Prostate gland (tissue), 2 donors: ENCODE measurements at regions not wholly inside any gene's neighbourhood (a gene's known extent, or its start where the extent isn't known, plus 50 kb on each side); places are given as distances from the start of the nearest gene placed in this dataset.

Experiments used
- DNase-seq: peaks from one replicate; pipeline ENCODE4 v3.0.0-alpha.2; 2019; ENCODE audit warnings: low spot score
- H3K27ac ChIP-seq, 2 donors: fragments of 200-600 bp; sonication (generic); 2 replicates each; pipeline ENCODE4 v1.5.1; 2017 to 2019
- H3K27me3 ChIP-seq: fragments of 200-600 bp; sonication (generic); replicated peaks from 2 replicates; pipeline ENCODE4 v1.5.1; 2019; ENCODE audit not compliant: insufficient read depth
- H3K36me3 ChIP-seq, 2 donors: fragments of 200-600 bp; sonication (generic); 1 replicate in 1 of 2; 2 replicates in 1 of 2; pipeline versions ENCODE4 v1.5.1 to v1.8.1; 2017 to 2019
- H3K4me1 ChIP-seq: fragments of 200-600 bp; sonication (generic); replicated peaks from 2 replicates; pipeline ENCODE4 v1.5.1; 2019
- H3K4me3 ChIP-seq, 2 donors: fragments of 200-600 bp; sonication (generic); 2 replicates each; pipeline ENCODE4 v1.5.1; 2017 to 2019
- H3K9me3 ChIP-seq: fragments of 200-600 bp; sonication (generic); 2 replicates; pipeline ENCODE4 v1.5.1; 2017
- CTCF ChIP-seq, 4 experiments: fragments of 200-600 bp in 2 of 4; fragments of 450-650 bp in 2 of 4; sonication (generic) in 2 of 4; IDR thresholded peaks; 1 replicate in 3 of 4; 2 replicates in 1 of 4; pipeline ENCODE4 v1.5.1; 2016 to 2019; ENCODE audit warnings: antibody characterized with exemption in 4 of 4, mild to moderate bottlenecking in 2 of 4, moderate library complexity in 2 of 4
- POLR2A ChIP-seq: fragments of 450-650 bp; IDR thresholded peaks from one replicate; pipeline ENCODE4 v1.6.1; 2016; ENCODE audit warnings: antibody characterized with exemption, mild to moderate bottlenecking
- POLR2AphosphoS5 ChIP-seq: sonication (generic); formaldehyde crosslinking; IDR thresholded peaks from one replicate; pipeline ENCODE4 v1.6.1; 2017; ENCODE audit warnings: antibody characterized with exemption
- WGBS: methylation state at CpG from one replicate; pipeline ENCODE4 v1.1.5; 2018; 5-methylcytosine and 5-hydroxymethylcytosine counted together
- intact Hi-C: fragments of 100-400 bp; cut with DNase I; formaldehyde crosslinking; loops from one replicate; pipeline ENCODE4 v1.14.2; 2022

- WGBS, result 86% methylated on average over 7 of the region's 7 CpGs
- DNase-seq, result no peak
- no peaks in the 10 kb centered on the region for H3K9me3 ChIP-seq
- H3K4me1 ChIP-seq, result peaks cover 2% of the 10 kb centered on the region
- no peaks in the 10 kb centered on the region for H3K27me3 ChIP-seq
- intact Hi-C loops, result no loop called here
- peak overlapping the region in 1 of 2 donors; percentile 10 for H3K27ac ChIP-seq
- no peak overlapping the region for H3K4me3 ChIP-seq
- TF ChIP-seq CTCF (IDR thresholded peaks at IDR 0.05) (no peak), POLR2A (no peak), POLR2AphosphoS5 (no peak)
- no peaks in the 10 kb centered on the region for H3K36me3 ChIP-seq
Observed at GRCh38 chr5:74074111-74074510, 448.1 kb downstream of the ARHGEF28 start.

GRCh38 chr5:74073257-74073656, 447.3 kb downstream of the ARHGEF28 start:
- DNase-seq, result no peak

GRCh38 chr5:74072646-74073045, 446.6 kb downstream of the ARHGEF28 start:
- H3K27me3 ChIP-seq, result no peaks in the 10 kb centered on the region
- TF ChIP-seq POLR2A (no peak), POLR2AphosphoS5 (no peak), CTCF (IDR thresholded peaks at IDR 0.05) (no peak)
- no peak overlapping the region for H3K4me3 ChIP-seq
- H3K36me3 ChIP-seq, result no peaks in the 10 kb centered on the region
- H3K9me3 ChIP-seq, result no peaks in the 10 kb centered on the region
- intact Hi-C loops, result no loop called here
- 91% methylated on average over 1 of the region's 1 CpG for WGBS
- no peak overlapping the region for H3K27ac ChIP-seq
- DNase-seq, result no peak
- peaks cover 5% of the 10 kb centered on the region for H3K4me1 ChIP-seq

More at GRCh38 chr5:74073257-74073656, 447.3 kb downstream of the ARHGEF28 start:
- Histone ChIP-seq H3K9me3 (no peaks in the 10 kb centered on the region), H3K27me3 (no peaks in the 10 kb centered on the region), H3K36me3 (no peaks in the 10 kb centered on the region), H3K4me3 (no peak overlapping the region), H3K4me1 (peaks cover 2% of the 10 kb centered on the region), H3K27ac (no peak overlapping the region)
- intact Hi-C loops, result no loop called here
- TF ChIP-seq POLR2AphosphoS5 (no peak), POLR2A (no peak), CTCF (IDR thresholded peaks at IDR 0.05) (no peak)
- 91% methylated on average over 2 of the region's 2 CpGs for WGBS

DNA sequence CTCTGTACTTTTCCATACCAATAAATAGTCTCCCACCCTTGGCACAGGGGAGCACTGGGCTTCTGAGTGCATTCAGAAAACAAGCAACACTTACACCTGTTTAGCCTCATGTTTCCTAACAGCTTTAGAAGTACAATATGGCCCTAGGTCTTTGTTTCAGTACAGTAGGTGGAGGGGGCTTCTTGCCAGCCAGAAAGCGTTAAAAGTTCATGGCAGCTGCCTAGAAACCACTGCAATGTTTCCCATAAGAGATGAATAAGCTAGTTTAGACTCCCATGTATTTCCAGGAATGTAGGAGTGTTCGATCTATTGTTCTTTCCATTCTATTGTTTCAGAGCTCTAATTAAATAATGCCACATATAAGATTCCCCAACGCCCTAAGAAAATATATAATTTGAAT, 444.8 kb downstream of the ARHGEF28 start:
- WGBS, result 51% methylated on average over 3 of the region's 3 CpGs
- no peak for TF ChIP-seq POLR2AphosphoS5
- TF ChIP-seq POLR2A, result no peak
- TF ChIP-seq CTCF (IDR thresholded peaks at IDR 0.05), result no peak
- H3K36me3 ChIP-seq, result no peaks in the 10 kb centered on the region

DNA sequence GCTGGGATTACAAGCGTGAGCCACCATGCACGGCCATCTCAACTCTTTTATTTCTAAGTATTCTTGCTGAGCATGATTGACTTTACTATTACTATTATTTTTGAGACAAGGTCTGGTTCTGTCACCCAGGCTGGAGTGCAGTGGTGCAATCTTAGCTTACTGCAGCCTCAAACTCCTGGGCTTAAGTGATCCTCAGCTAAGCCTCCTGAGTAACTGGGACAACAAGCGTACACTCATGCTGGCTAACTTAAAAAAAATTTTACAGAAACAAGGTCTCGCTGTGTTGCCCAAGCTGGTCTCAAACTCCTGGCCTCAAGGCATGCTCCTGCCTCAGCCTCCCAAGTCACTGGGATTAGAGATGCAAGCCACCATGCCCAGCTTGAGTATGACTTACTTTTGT, 443.7 kb downstream of the ARHGEF28 start:
- WGBS, result 82% methylated on average over 4 of the region's 4 CpGs
- H3K9me3 ChIP-seq, result no peaks in the 10 kb centered on the region
- DNase-seq, result no peak
- H3K4me3 ChIP-seq, result no peak overlapping the region
- intact Hi-C loops, result no loop called here
- H3K4me1 ChIP-seq, result peaks cover 5% of the 10 kb centered on the region
- H3K36me3 ChIP-seq, result no peaks in the 10 kb centered on the region
- TF ChIP-seq CTCF (IDR thresholded peaks at IDR 0.05), result no peak
- no peak for TF ChIP-seq POLR2AphosphoS5
- no peak for TF ChIP-seq POLR2A
- no peaks in the 10 kb centered on the region for H3K27me3 ChIP-seq
- no peak overlapping the region for H3K27ac ChIP-seq

More for the DNA sequence above, 444.8 kb downstream of the ARHGEF28 start:
- Histone ChIP-seq H3K27ac (no peak overlapping the region), H3K4me1 (peaks cover 5% of the 10 kb centered on the region), H3K4me3 (no peak overlapping the region), H3K27me3 (no peaks in the 10 kb centered on the region), H3K9me3 (no peaks in the 10 kb centered on the region)
- intact Hi-C loops, result no loop called here
- DNase-seq, result no peak
